ENCODE measurements at regions not wholly inside any gene's neighbourhood (a gene's known extent, or its start where the extent isn't known, plus 50 kb on each side); places are given as distances from the start of the nearest gene placed in this dataset.

- 73 to 77% methylated on average over 6 to 12 of the region's 13 CpGs for WGBS, 2 experiments (ENCODE audit: insufficient coverage in 2 of 2)
- Histone ChIP-seq H3K36me3 (ENCODE audit: control insufficient read depth, insufficient read depth, low read length) (no peaks in the 10 kb centered on the region), H3K27ac (ENCODE audit: low read depth, low read length, severe bottlenecking) (no peak overlapping the region), H3K4me3 (ENCODE audit: extremely low read depth, insufficient read depth, low read length, poor library complexity, severe bottlenecking) (no peak overlapping the region), H3K4me1 (ENCODE audit: control insufficient read depth, insufficient read depth, low read length, poor library complexity, severe bottlenecking) (no peaks in the 10 kb centered on the region), H3K9me3 (ENCODE audit: control insufficient read depth, low read length) (no peaks in the 10 kb centered on the region)
Observed at GRCh38 chr5:2024986-2025721, 142.4 kb upstream of the IRX4 start.

GRCh38 chr5:2023196-2023595, 140.5 kb upstream of the IRX4 start:
- Histone ChIP-seq H3K36me3 (ENCODE audit: control insufficient read depth, insufficient read depth, low read length) (no peaks in the 10 kb centered on the region), H3K4me1 (ENCODE audit: control insufficient read depth, insufficient read depth, low read length, poor library complexity, severe bottlenecking) (no peaks in the 10 kb centered on the region), H3K9me3 (ENCODE audit: control insufficient read depth, low read length) (no peaks in the 10 kb centered on the region), H3K4me3 (ENCODE audit: extremely low read depth, insufficient read depth, low read length, poor library complexity, severe bottlenecking) (no peak overlapping the region), H3K27ac (ENCODE audit: low read depth, low read length, severe bottlenecking) (no peak overlapping the region)
- WGBS, 2 experiments (ENCODE audit: insufficient coverage in 2 of 2): 67 to 90% methylated on average over 2 to 3 of the region's 3 CpGs

- Histone ChIP-seq H3K4me3 (ENCODE audit: extremely low read depth, insufficient read depth, low read length, poor library complexity, severe bottlenecking) (no peak overlapping the region), H3K36me3 (ENCODE audit: control insufficient read depth, insufficient read depth, low read length) (no peaks in the 10 kb centered on the region), H3K27ac (ENCODE audit: low read depth, low read length, severe bottlenecking) (no peak overlapping the region), H3K9me3 (ENCODE audit: control insufficient read depth, low read length) (no peaks in the 10 kb centered on the region), H3K4me1 (ENCODE audit: control insufficient read depth, insufficient read depth, low read length, poor library complexity, severe bottlenecking) (no peaks in the 10 kb centered on the region)
- 82 to 98% methylated on average over 4 to 5 of the region's 5 CpGs for WGBS, 2 experiments (ENCODE audit: insufficient coverage in 2 of 2)
Observed at GRCh38 chr5:2022436-2022835, 139.7 kb upstream of the IRX4 start.

DNA sequence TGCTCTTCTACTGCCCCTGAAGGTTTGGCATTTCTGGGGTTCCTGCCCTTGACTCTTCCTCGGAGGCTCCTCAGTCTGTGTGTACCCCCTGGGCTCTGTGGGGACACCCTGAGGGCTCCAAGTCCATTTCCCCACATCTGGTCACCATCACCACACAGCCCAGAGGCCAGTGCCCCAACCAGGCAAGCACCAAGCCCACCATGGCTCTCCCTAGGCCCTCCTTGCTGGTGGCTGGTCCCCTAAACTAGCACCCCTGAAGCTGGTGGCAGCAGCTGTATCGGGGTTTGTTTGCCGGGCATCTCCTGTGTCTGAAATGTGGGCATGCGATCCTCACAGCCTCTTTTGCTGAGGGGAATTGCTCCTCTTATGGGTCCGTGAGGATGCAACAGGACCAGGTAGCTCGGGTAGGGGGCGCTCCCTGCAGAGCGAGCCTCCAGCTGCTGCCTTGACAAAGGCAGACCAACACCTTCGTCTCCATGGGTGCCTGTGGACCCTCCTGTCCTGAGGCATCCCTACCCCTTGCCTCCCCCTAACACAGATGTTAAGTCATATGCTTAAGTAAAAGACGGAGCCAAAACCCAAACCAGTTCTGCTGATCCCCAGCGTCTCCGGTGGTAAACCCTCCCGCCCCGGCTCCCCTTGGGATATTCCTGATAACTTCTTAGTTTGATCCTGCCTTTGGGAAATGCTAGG, 138.9 kb upstream of the IRX4 start:
- Histone ChIP-seq H3K27ac (ENCODE audit: low read depth, low read length, severe bottlenecking) (no peak overlapping the region), H3K36me3 (ENCODE audit: control insufficient read depth, insufficient read depth, low read length) (no peaks in the 10 kb centered on the region), H3K9me3 (ENCODE audit: control insufficient read depth, low read length) (no peaks in the 10 kb centered on the region), H3K4me3 (ENCODE audit: extremely low read depth, insufficient read depth, low read length, poor library complexity, severe bottlenecking) (no peak overlapping the region), H3K4me1 (ENCODE audit: control insufficient read depth, insufficient read depth, low read length, poor library complexity, severe bottlenecking) (no peaks in the 10 kb centered on the region)
- 91 to 96% methylated on average over 11 to 14 of the region's 14 CpGs for WGBS, 2 experiments (ENCODE audit: insufficient coverage in 2 of 2)

- no peaks in the 10 kb centered on the region for H3K9me3 ChIP-seq (ENCODE audit: control insufficient read depth, low read length)
- no peak overlapping the region for H3K27ac ChIP-seq (ENCODE audit: low read depth, low read length, severe bottlenecking)
- H3K4me1 ChIP-seq (ENCODE audit: control insufficient read depth, insufficient read depth, low read length, poor library complexity, severe bottlenecking): no peaks in the 10 kb centered on the region
- 83 to 89% methylated on average over 6 of the region's 11 CpGs for WGBS, 2 experiments (ENCODE audit: insufficient coverage in 2 of 2)
- H3K4me3 ChIP-seq (ENCODE audit: extremely low read depth, insufficient read depth, low read length, poor library complexity, severe bottlenecking): no peak overlapping the region
- no peaks in the 10 kb centered on the region for H3K36me3 ChIP-seq (ENCODE audit: control insufficient read depth, insufficient read depth, low read length)
Observed at GRCh38 chr5:2020730-2021129, 138.0 kb upstream of the IRX4 start.

- Histone ChIP-seq H3K9me3 (ENCODE audit: control insufficient read depth, low read length) (no peaks in the 10 kb centered on the region), H3K27ac (ENCODE audit: low read depth, low read length, severe bottlenecking) (no peak overlapping the region), H3K36me3 (ENCODE audit: control insufficient read depth, insufficient read depth, low read length) (no peaks in the 10 kb centered on the region), H3K4me1 (ENCODE audit: control insufficient read depth, insufficient read depth, low read length, poor library complexity, severe bottlenecking) (no peaks in the 10 kb centered on the region), H3K4me3 (ENCODE audit: extremely low read depth, insufficient read depth, low read length, poor library complexity, severe bottlenecking) (no peak overlapping the region)
- WGBS, 2 experiments (ENCODE audit: insufficient coverage in 2 of 2): 82 to 95% methylated on average over 8 to 9 of the region's 9 CpGs
Observed at GRCh38 chr5:2019716-2020115, 137.0 kb upstream of the IRX4 start.

DNA sequence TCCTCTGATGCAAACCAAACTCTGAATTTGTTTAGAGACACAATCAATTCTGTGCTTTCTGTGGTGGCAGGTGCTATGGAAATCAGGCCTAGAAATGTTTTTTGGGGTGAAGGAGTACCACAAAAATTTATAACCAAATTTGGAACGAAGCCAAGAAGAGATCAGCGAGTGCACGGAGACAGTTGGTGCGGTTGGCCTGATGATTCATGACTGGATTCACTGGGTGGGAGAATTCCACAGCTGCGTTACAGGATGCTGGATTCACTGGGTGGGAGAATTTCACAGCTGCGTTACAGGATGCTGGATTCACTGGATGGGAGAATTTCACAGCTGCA, 135.6 kb upstream of the IRX4 start:
- no peak overlapping the region for H3K27ac ChIP-seq (ENCODE audit: low read depth, low read length, severe bottlenecking)
- WGBS, 2 experiments (ENCODE audit: insufficient coverage in 2 of 2): 90 to 92% methylated on average over 5 of the region's 6 CpGs
- no peaks in the 10 kb centered on the region for H3K36me3 ChIP-seq (ENCODE audit: control insufficient read depth, insufficient read depth, low read length)
- H3K4me3 ChIP-seq (ENCODE audit: extremely low read depth, insufficient read depth, low read length, poor library complexity, severe bottlenecking): no peak overlapping the region
- no peaks in the 10 kb centered on the region for H3K9me3 ChIP-seq (ENCODE audit: control insufficient read depth, low read length)
- no peaks in the 10 kb centered on the region for H3K4me1 ChIP-seq (ENCODE audit: control insufficient read depth, insufficient read depth, low read length, poor library complexity, severe bottlenecking)

- Histone ChIP-seq H3K4me1 (ENCODE audit: control insufficient read depth, insufficient read depth, low read length, poor library complexity, severe bottlenecking) (no peaks in the 10 kb centered on the region), H3K36me3 (ENCODE audit: control insufficient read depth, insufficient read depth, low read length) (no peaks in the 10 kb centered on the region), H3K27ac (ENCODE audit: low read depth, low read length, severe bottlenecking) (no peak overlapping the region), H3K4me3 (ENCODE audit: extremely low read depth, insufficient read depth, low read length, poor library complexity, severe bottlenecking) (no peak overlapping the region), H3K9me3 (ENCODE audit: control insufficient read depth, low read length) (no peaks in the 10 kb centered on the region)
- 79 to 89% methylated on average over 15 of the region's 20 CpGs for WGBS, 2 experiments (ENCODE audit: insufficient coverage in 2 of 2)
Observed at GRCh38 chr5:2017540-2018389, 135.0 kb upstream of the IRX4 start.

GRCh38 chr5:2015961-2016360, 133.2 kb upstream of the IRX4 start:
- Histone ChIP-seq H3K9me3 (ENCODE audit: control insufficient read depth, low read length) (no peaks in the 10 kb centered on the region), H3K4me1 (ENCODE audit: control insufficient read depth, insufficient read depth, low read length, poor library complexity, severe bottlenecking) (no peaks in the 10 kb centered on the region), H3K4me3 (ENCODE audit: extremely low read depth, insufficient read depth, low read length, poor library complexity, severe bottlenecking) (no peak overlapping the region), H3K27ac (ENCODE audit: low read depth, low read length, severe bottlenecking) (no peak overlapping the region), H3K36me3 (ENCODE audit: control insufficient read depth, insufficient read depth, low read length) (no peaks in the 10 kb centered on the region)
- 88 to 100% methylated on average over 3 to 7 of the region's 8 CpGs for WGBS, 2 experiments (ENCODE audit: insufficient coverage in 2 of 2)

DNA sequence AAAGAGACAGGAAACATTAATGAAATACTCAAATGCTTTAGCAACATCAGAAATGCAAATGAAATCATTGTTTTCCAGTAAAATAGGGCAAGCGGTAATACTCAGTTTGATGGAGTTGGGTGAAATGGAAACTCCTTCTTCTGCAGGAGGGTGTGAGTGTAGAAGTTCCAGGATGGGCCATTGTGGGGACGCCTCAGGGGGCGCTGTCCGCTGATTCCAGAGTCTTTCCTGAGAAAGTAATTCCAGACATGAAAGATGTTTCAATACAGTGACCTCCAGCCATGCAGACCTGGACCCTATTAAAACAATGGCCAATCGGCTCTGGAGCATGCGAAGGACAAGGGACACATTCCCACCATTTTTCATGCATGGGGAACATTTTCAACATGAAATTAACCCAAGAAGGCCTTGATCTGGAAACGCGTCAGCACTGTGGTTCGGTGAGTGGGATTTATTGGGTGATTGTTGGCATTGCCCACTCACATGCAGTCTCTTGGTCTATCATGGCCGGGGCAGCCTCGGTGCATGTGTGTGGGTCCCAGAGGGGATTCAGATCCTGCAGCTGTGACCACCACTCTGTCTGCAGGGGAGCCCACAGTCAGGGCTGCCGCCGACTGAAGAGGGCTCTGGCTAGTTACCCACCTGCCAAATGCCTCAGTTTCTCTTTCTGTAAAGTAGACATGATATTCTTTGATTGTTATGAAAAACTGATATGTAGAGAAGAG, 132.6 kb upstream of the IRX4 start:
- Histone ChIP-seq H3K9me3 (ENCODE audit: control insufficient read depth, low read length) (no peaks in the 10 kb centered on the region), H3K4me1 (ENCODE audit: control insufficient read depth, insufficient read depth, low read length, poor library complexity, severe bottlenecking) (no peaks in the 10 kb centered on the region), H3K36me3 (ENCODE audit: control insufficient read depth, insufficient read depth, low read length) (no peaks in the 10 kb centered on the region), H3K4me3 (ENCODE audit: extremely low read depth, insufficient read depth, low read length, poor library complexity, severe bottlenecking) (no peak overlapping the region), H3K27ac (ENCODE audit: low read depth, low read length, severe bottlenecking) (no peak overlapping the region)
- 82 to 89% methylated on average over 6 to 11 of the region's 13 CpGs for WGBS, 2 experiments (ENCODE audit: insufficient coverage in 2 of 2)
